PC-9 (cell line): ENCODE measurements at regions not wholly inside any gene's neighbourhood (a gene's known extent, or its start where the extent isn't known, plus 50 kb on each side); places are given as distances from the start of the nearest gene placed in this dataset.

ENCODE experiments used
- EZH2 ChIP-seq: fragments of 200-600 bp; sonication (generic); IDR thresholded peaks from 2 replicates; pipeline ENCODE4 v1.8.0; 2017; ENCODE audit warnings: antibody characterized with exemption, low read depth
- TF ChIP-seq, protein P1 (sequence below): fragments of 200-600 bp; sonication (generic); conservative IDR thresholded peaks from 2 replicates; pipeline ENCODE4 v1.6.1; 2017; ENCODE audit warnings: mixed run types, antibody characterized with exemption, mild to moderate bottlenecking, moderate library complexity

DNA sequence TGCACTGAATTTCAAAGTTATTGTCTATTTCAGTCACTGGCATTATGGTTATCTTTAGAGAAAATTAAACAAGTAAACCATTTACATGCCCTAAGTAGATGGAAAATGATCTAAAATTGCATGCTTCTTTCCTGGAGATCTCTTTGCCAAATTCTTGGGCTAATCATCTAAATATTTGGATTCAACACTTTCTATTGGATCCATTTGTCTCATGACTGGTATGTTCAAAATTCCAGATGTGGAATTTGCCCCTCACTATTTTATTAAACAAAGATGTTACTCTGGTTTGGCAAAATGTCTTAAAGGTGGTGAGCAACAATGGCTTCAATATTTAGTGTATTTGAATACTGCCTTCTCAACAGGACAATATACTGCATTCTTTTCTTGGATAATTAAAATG is 147.5 kb upstream of the CASK start:
- no peak for TF ChIP-seq EZH2
- TF ChIP-seq, protein P1, sequence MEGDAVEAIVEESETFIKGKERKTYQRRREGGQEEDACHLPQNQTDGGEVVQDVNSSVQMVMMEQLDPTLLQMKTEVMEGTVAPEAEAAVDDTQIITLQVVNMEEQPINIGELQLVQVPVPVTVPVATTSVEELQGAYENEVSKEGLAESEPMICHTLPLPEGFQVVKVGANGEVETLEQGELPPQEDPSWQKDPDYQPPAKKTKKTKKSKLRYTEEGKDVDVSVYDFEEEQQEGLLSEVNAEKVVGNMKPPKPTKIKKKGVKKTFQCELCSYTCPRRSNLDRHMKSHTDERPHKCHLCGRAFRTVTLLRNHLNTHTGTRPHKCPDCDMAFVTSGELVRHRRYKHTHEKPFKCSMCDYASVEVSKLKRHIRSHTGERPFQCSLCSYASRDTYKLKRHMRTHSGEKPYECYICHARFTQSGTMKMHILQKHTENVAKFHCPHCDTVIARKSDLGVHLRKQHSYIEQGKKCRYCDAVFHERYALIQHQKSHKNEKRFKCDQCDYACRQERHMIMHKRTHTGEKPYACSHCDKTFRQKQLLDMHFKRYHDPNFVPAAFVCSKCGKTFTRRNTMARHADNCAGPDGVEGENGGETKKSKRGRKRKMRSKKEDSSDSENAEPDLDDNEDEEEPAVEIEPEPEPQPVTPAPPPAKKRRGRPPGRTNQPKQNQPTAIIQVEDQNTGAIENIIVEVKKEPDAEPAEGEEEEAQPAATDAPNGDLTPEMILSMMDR: no peak
